GM21529 (cell line): ENCODE measurements at regions not wholly inside any gene's neighbourhood (a gene's known extent, or its start where the extent isn't known, plus 50 kb on each side); places are given as distances from the start of the nearest gene placed in this dataset.

Source experiments
- ATAC-seq: cut with Tn5 transposase; IDR thresholded peaks from one replicate; pipeline ENCODE4 v1.9.1; 2021; ENCODE audit not compliant: unreplicated experiment

DNA sequence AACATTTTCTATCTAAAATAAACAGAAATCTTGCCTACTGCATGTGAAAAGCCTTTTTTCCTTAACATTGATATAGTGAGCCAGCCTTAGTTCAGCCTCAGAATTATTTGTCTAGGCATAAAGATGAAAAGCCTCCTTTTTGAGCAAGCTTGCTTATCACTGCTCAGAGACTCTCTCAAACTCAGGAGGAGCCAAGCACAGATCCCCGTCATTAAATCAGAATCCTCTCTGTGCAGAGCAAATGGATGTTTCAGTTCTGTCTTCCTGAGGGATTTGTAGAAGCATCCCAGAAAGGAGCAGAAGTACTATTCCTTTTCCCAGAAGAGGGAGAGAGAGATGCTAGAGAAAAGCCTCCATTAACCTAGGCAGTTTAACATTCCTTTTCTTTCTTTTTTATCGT, 186.9 kb upstream of the LNX1 start:
- no peak for ATAC-seq

DNA sequence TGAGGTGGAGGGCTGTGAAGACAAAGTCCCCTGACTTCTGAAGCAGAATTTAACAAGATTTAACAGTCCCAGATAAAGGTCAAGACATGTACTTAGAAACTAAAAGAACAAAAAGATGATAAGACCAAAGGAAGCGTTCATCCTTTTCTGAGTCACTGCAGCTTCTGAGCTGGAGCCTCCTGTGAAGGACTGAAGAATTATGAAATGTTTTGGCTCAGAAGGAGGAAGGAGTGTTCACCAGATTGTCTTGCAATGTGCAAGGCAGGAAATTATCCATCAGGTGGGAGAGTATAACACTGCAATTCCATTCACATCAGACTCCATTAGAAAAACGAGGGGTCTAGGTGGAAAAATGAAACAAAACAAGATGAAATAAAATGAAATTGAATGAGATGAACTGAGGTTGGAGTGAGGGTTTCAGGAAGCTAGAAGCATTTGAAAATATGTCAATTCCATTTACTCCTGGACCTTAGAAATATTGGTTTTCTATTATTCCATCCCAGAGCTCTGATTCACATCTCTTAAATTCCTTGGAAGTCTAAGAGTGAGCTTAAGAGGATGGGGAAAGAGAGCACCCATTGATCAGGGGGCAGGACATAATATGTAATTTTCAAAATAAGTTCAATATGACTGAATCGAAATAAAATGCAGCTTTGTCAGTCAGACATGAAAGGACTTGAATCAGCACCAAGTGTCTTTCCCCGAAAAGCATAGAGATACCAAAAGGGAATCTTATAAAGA, 186.1 kb upstream of the LNX1 start:
- ATAC-seq = no peak

DNA sequence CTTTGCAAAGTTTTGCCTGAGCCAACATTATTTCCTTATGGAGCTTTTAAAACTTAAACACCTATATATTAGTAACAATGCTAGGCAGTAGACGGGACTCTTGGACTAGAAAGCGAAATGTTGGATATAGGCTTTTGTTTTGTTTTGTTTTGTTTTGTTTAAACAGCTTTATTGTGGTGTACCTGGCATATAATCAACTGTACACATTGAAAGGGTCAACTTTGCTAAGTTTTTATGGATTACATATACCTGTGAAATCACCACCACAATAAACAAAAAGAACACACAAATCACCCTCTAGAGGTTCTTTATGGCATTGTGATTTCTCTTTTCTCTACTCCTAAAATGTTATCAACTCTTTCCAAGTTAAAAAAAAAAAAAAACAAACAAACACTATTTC, 184.9 kb upstream of the LNX1 start:
- ATAC-seq = no peak

DNA sequence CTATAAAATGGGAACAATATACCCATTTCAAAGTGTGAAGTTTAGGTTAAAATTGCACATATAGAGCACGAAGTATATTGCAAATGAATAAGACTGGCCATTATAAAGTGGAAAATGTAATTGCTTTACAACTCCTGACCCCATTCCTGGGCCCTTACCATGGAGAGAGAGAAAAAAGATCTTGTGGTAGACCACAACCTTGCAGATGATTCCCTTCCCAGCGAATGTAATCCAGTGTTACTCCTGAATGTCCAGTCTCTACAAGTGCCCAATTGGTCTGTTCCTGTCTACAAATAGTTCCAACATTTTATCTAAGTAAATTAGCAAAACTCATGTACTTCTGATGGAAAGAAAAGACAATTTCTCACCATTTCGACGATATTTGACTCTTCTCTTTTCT, 184.1 kb upstream of the LNX1 start:
- no peak for ATAC-seq

DNA sequence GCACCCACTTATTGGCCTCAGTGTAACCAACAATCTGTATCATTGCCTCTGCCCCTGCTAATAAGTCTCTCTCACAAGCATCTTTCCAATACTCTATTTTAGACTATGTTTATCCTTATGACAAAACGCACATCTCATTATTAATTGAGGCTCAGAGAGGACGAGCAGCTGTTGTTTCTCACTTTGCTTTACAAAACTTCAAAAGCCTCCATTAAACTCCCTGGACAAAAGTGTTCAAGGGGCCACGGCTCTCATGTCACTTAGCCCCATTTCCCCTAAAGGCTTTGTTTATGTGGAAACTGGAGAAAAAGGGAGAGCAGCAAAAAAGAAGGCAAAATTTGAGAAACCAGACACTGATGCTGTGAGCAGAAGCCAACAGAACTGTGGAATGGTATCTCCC, 180.0 kb upstream of the LNX1 start:
- no peak for ATAC-seq

DNA sequence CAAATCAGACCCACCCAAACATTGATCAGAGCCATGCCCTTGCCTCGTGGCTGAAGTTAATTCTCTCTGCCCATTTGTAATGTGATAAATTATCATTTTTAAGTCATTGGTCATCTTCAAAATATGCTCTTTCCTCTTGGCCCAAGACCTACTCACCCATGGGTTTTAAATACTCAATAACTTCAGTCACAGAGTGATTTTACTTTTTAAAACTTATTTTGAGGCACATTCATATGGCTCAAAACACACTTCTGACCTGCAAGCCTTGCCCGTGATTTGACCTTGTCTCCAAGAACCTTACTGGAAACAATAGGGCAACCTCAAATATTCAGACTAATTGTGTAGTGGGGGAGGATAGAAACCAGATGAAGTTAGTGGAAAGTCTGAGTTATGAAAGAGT, 176.2 kb upstream of the LNX1 start:
- no peak for ATAC-seq

DNA sequence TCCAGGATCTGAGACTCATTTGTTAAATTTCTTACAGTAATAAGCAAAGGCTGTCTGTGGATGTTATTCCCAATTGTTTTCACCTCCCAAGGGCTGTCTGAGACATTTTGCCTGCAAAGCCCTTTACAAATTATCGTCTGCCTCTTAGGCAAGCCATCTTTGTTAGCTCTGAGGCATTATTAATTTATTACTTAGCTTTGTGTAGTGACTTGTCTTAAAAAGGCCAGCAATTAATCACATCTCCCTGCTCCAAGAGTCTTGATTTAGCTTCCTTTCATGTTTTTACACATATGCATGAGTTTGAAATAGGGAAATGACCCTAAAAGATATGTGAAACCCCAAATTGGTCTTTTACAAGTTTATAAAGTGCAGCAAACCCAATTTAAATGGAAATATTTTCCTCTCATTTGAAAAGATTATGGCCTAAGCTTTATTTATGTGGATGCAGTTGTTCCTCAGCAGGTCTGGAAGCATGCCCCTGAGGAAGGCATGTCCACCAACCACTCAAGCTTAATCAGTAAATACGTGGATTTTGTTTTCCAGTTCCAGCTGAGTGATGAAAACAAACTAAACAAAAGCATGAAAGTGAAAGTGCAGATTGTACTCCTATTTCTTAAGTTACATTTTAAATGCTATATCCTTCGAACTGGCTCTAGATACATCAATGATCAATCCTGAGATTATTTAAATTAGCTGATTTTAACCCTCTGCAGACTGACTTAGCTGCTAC, 173.6 kb upstream of the LNX1 start:
- ATAC-seq = no peak

DNA sequence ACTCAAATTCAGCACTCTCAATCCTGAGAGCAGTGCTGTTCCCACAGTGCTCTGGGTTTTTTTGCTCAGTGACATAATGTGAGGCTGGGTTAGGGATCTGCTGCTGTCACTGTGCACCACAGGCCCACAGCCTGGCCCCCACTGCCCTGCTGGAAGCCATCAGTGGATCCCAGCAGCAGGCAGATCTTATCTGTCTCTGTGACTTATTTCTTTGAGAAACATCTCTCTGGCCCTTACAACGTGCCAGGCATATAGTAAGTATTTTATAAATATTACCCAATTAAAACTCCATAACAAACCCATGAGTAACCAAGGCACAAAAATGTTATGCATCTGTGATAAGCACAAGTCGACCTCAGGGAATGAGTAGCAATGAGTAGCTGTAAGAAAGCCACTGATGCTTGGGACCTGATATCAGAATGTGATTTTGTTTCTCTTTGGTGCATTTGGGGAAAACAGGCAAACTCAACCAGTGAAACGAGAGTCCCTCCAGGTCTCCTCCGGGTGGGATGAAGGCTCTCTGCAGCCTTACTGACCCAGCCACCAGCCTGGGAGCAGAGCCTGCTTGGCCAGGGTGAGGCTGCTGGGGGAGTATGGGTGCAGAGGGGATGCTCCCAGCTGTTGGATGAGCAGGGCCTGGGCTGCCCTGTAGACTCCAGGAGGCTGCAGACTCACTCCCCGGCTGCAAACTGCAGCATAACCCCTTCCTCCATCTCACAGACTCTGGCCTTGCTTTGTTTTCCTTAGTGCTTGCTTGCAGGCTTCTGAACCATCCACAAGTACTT, 172.7 kb upstream of the LNX1 start:
- no peak for ATAC-seq

DNA sequence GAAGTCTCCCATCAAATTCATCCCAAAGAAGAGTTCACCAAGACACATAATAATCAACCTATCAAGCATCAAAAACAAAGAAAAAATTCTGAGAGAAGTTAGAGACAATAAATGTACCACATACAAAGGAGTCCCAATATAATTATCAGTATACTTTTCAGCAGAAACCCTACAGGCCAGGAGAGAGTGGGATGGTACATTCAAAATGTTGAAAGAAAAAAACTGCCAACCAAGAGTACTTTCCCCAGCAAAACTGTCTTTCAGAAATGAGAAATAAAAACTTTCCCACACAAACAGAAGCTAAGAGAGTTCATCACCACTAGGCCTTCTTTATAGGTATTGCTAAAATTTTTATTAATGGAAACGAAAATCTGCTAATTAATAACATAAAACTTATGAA, 164.4 kb upstream of the LNX1 start:
- no peak for ATAC-seq

DNA sequence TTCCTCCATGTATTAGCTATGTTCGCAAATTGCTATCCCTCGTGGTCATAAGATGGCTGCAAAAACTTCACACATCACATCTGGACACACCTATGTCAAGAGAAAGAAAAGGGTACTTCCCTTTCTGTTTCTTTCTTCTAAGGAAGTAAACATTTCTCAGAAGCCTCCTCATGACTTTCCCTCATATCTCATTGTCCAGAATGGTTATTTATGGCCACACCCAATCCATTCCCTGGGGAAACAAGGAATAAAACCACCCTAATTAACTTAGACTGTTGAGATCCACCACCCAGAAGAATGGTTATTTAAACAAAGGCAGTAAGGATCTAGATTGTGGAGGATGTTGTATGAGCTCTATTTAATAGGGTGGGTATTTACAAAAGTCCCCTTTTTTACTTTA, 160.8 kb upstream of the LNX1 start:
- no peak for ATAC-seq

DNA sequence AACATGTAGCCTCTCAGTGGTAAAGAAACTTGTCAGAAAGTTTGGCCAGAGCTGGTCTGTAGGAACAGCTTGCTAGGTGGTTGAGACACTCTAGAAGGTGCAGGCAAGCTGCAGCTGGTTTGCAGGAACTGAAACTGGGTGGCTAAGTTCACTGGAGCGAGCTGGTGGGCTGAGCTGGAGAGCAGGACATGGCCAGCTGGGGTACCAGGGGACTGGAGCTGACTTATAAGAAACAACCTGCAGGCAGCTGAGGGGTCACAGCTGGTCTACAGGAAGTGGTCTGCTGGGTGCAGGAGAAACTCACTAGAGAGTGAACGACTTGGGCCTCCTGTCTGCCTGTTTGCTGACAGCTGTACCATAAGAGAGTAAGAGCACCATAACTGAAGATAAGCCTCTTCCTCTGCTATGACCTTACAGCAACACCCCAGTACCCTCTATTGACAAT, 157.1 kb upstream of the LNX1 start:
- peak; percentile 95 for ATAC-seq

DNA sequence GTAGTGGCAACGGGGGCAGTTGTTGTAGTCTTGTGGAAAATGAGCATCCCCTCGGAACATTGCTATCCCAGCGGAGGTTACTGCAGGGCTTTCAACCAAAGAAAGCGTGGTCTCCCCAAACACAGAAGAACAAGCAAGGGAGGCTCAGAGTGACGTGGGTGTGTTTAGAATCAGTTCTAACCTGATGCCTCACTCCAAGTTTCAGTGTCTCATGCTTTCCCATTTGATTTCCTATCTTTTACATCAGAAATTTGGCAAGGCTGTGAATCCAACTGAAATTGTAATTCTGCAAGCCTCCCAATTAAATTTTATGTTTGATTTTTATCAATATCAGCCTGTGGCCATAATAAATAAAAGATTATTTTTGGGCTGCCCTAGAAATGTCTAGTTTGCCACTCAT, 156.1 kb upstream of the LNX1 start:
- no peak for ATAC-seq

DNA sequence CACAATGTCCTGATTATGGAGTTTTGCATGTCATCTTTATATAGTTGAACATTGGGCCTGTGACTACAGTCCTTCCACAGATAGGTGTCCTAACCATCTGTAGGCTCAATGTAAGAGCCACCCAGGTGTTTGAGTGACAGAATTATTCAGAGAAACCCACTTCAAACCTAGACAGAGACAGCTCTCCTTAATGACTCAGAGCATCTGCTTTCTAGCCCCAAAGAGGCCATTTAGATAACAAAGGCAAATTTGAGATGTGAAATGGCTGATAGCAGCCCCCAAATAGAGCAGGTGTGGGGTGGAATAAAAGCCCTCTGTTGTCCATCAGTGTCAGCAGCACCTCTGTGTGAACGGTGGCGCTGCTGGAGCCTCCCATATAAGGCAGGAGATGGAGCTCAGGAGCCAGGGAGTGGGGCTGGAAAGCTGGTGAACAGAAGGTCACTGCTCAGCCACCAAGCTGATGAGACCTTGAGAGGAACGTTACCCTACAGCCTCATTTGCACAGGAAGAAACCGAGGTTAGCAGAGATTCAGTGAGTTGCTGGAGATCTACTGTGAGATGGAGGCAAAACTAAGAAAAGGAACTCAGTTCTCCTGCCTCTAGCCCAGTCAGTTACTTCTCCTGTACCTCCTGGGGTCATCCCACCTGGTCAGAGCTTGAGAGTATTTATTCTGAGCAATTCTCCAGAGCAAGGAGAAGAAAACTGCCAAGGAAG, 153.3 kb upstream of the LNX1 start:
- no peak for ATAC-seq

DNA sequence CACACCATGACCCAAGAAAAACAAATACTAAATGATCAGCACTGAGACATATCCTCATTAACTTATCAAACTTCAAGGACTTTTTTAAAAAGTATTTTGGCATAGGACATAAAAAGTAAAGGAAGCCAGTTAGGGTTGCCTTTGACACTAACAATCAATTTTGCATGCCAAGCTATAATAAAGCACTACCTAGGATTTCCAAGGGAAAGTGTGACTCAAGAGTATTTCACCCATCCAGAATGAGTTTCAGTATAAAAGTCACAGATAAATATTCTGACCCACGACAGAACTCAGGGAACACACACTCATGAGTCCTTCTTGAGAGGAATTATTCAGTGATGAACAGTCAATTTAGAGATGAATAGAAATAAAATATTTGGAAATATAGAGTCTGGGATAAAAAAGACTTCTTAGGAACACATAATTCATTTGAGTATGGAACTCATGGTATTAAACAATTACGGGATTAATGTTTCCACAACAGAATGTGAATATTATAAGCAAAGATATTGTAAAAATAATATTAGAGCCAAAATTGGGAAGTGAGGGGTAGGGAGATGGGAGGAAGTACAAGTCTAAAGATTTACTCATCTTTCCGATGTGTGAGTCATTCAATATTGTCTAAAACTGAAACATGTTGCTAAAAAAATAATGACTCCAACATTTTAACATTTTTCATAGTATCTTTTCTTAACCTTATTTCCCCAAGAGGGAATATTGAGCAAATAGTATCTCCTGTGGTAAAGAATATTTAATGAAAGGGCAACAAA, 143.5 kb upstream of the LNX1 start:
- ATAC-seq = no peak

DNA sequence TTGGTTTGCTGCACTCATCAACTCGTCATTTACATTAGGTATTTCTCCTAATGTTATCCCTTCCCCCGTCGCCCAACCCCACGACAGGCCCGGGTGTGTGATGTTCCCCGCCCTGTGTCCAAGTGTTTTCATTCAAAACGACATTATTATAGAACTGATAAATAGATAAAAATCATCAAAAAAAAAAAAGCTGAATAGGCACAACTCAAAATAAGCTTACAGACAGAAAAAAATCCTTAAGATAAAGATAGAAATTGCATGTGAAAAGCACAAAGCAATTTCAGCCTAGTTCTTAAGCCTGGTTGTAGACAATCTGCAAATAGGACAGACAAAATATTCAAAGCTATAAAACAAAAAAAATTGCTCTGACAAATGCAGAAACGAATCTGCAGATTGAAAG, 142.9 kb upstream of the LNX1 start:
- no peak for ATAC-seq

DNA sequence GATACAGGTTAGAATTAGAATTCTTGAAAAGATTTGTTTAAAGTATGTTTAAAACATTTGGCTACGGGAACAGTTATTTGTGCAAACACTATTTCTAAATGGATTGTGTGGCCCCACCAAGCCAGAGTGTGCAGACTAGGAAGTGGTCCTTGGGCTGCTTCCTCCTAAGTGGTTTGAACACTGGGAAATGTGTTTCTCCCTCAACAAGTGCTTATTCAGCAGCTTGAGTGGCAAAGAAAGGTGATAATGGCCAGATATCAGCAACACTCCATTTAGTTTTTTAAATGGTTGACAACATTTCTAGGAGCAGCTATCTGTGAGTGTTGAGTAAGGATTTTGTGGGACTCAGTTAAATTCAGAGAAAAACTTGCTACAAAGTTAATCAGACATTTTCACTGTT, 141.4 kb upstream of the LNX1 start:
- ATAC-seq = no peak

DNA sequence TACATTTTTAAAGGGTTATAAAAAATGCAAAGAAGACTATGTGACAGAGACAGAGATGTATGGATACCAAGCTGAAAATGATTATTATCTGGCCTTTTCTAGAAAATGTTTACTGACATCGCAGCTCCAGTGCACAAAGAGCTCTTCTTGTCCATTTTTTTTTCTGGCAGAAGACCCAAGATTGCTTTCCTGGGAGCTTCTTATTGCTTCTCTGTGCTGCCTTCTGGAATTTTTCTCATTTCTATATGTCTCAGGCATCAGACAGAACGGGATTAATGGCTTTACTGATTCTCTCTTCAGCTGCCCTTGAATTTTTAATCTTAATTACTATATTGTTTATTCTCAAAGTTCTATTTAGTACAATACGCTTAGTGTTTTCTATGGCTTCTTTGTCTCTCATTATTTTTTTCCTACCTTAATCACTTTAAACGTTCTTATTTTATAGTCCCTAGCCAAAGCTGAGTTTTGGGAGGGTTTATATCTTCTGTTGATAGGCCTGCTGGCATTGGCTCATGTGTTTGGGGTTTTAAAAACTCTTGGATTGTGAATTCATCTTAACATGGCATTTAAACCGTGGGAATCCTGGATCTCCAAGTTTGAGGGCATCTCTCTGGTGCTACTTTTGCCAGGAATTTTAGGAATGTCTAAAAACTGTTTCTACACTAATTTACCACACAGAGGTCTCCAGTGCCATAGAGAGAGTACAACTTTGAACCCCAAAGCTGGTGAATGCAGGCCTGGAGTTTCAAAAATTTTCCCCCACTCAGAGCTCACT, 138.9 kb upstream of the LNX1 start:
- no peak for ATAC-seq

DNA sequence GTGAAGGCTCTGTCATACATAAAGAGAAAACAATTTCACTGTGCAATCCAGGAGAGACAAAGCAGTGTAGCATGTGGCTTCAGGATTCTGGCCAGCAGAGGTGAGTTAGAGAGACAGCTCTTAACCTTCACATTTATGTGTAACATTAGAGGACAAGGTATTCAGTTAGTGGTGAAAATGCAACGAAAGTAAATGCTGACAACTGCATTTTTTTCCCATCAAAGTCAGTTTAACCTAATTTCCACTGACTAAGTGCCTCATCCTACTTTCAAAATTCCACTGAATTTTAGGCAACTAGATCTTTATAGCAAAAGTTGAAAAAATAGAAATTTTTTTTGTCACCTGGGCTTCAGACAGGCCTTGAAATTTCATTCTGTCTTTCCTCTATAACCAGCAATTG, 130.8 kb upstream of the LNX1 start:
- no peak for ATAC-seq

DNA sequence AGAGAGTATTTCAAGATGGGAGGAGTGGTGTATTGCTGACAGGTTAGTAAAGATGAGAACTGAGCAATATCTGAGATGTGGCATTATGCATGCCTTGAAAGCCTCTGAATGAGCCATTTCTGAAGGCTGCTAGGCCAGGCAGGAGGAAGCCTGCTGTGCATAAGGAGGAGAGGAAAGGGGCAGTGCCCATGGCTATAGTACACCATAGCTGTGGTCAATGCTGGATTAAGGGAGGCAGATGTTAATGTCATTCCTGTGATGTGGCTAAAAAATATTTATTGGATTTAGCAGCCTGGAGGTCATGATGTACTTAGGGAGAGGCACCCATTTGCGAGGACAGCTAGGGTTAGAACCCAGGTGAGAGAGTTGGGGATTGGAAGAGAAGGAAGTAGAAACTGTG, 130.0 kb upstream of the LNX1 start:
- ATAC-seq = no peak

DNA sequence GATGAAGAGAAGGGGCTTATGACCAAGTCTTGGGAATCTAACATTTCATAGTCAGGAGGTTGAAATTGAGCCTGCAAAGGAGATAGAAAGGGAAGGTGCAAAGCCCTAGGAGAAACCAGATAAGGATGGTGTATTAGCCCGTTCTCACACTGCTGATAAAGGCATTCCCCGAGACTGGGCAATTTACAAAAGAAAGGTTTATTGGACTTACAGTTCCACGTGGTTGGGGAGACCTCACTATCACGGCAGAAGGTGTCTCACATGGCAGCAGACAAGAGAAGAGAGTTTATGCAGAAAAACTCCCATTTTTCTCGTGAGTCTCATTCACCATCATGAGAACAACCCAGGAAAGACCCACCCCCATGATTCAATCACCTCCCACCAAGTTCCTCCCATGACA, 129.5 kb upstream of the LNX1 start:
- no peak for ATAC-seq
